PC-9 (cell line): ENCODE measurements at regions not wholly inside any gene's neighbourhood (a gene's known extent, or its start where the extent isn't known, plus 50 kb on each side); places are given as distances from the start of the nearest gene placed in this dataset.

Source experiments
- CTCF ChIP-seq: fragments of 200-600 bp; sonication (generic); conservative IDR thresholded peaks from 2 replicates; pipeline ENCODE4 v1.6.1; 2017; ENCODE audit warnings: mixed run types, antibody characterized with exemption, mild to moderate bottlenecking, moderate library complexity
- EZH2 ChIP-seq: fragments of 200-600 bp; sonication (generic); IDR thresholded peaks from 2 replicates; pipeline ENCODE4 v1.8.0; 2017; ENCODE audit warnings: antibody characterized with exemption, low read depth

DNA sequence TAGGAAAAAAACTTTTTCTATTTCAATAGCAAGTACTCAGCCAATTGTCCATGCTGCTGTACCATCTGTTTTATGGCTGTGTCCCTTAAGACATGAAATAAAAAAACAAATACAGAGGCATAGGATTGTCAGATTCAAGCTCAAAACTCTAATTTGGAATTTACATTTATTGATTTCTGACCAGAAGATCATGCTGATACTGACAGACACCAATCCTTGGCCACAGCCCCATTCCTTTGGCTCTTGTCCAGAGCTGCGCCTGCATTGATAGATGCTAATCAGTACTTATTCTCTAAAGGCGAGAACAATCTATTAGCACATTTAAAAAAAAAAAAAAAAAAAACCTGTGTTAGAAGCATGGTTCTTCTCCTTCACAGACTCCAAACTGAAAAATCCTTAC, 384.6 kb downstream of the TMEM232 start:
- TF ChIP-seq CTCF (no peak), EZH2 (no peak)
